ENCODE measurements at regions not wholly inside any gene's neighbourhood (a gene's known extent, or its start where the extent isn't known, plus 50 kb on each side); places are given as distances from the start of the nearest gene placed in this dataset.

- BruUV-seq (replicated peaks), result no TSS peak
- Mint-ChIP-seq H3K4me1 (ENCODE audit: low read depth, unreplicated experiment) (no peaks in the 10 kb centered on the region), H3K27ac (ENCODE audit: unreplicated experiment) (no peak overlapping the region), H3K36me3 (ENCODE audit: insufficient read depth, unreplicated experiment) (no peaks in the 10 kb centered on the region), H3K27me3 (ENCODE audit: unreplicated experiment) (no peaks in the 10 kb centered on the region), H3K9me3 (ENCODE audit: low read depth, unreplicated experiment) (peaks cover 12% of the 10 kb centered on the region), H3K4me3 (ENCODE audit: low read depth, unreplicated experiment) (no peak overlapping the region)
- no peak for DNase-seq
- CTCF ChIA-PET, result no interaction called here
- intact Hi-C loops (cut with micrococcal nuclease; ENCODE audit: unreplicated experiment), result no loop called here
- TF ChIP-seq CTCF (IDR thresholded peaks at IDR 0.05; ENCODE audit: unreplicated experiment), result no peak
Measured at GRCh38 chr4:189502841-189503435, 437.7 kb upstream of the FRG1 start.

- H3K4me1 Mint-ChIP-seq (ENCODE audit: low read depth, unreplicated experiment), result no peaks in the 10 kb centered on the region
- H3K27me3 Mint-ChIP-seq (ENCODE audit: unreplicated experiment), result no peaks in the 10 kb centered on the region
- no peak overlapping the region for H3K27ac Mint-ChIP-seq (ENCODE audit: unreplicated experiment)
- DNase-seq, result no peak
- H3K36me3 Mint-ChIP-seq (ENCODE audit: insufficient read depth, unreplicated experiment), result no peaks in the 10 kb centered on the region
- no peak for TF ChIP-seq CTCF (IDR thresholded peaks at IDR 0.05; ENCODE audit: unreplicated experiment)
- CTCF ChIA-PET, result no interaction called here
- intact Hi-C loops (cut with micrococcal nuclease; ENCODE audit: unreplicated experiment), result no loop called here
- no peak overlapping the region for H3K4me3 Mint-ChIP-seq (ENCODE audit: low read depth, unreplicated experiment)
- H3K9me3 Mint-ChIP-seq (ENCODE audit: low read depth, unreplicated experiment), result peaks cover 12% of the 10 kb centered on the region
- no TSS peak for BruUV-seq (replicated peaks)
Measured at GRCh38 chr4:189504220-189504619, 436.5 kb upstream of the FRG1 start.

- no TSS peak for BruUV-seq (replicated peaks)
- no peaks in the 10 kb centered on the region for H3K4me1 Mint-ChIP-seq (ENCODE audit: low read depth, unreplicated experiment)
- peaks cover 17% of the 10 kb centered on the region for H3K9me3 Mint-ChIP-seq (ENCODE audit: low read depth, unreplicated experiment)
- DNase-seq, result no peak
- no peak overlapping the region for H3K27ac Mint-ChIP-seq (ENCODE audit: unreplicated experiment)
- no peak overlapping the region for H3K4me3 Mint-ChIP-seq (ENCODE audit: low read depth, unreplicated experiment)
- TF ChIP-seq CTCF (IDR thresholded peaks at IDR 0.05; ENCODE audit: unreplicated experiment), result no peak
- H3K27me3 Mint-ChIP-seq (ENCODE audit: unreplicated experiment), result no peaks in the 10 kb centered on the region
- CTCF ChIA-PET, result no interaction called here
- intact Hi-C loops (cut with micrococcal nuclease; ENCODE audit: unreplicated experiment), result no loop called here
- no peaks in the 10 kb centered on the region for H3K36me3 Mint-ChIP-seq (ENCODE audit: insufficient read depth, unreplicated experiment)
Measured at GRCh38 chr4:189505380-189505779, 435.3 kb upstream of the FRG1 start.

GRCh38 chr4:189506080-189506479 is 434.6 kb upstream of the FRG1 start:
- no peak overlapping the region for H3K27ac Mint-ChIP-seq (ENCODE audit: unreplicated experiment)
- no TSS peak for BruUV-seq (replicated peaks)
- peaks cover 17% of the 10 kb centered on the region for H3K9me3 Mint-ChIP-seq (ENCODE audit: low read depth, unreplicated experiment)
- CTCF ChIA-PET, result no interaction called here
- H3K27me3 Mint-ChIP-seq (ENCODE audit: unreplicated experiment), result no peaks in the 10 kb centered on the region
- no peaks in the 10 kb centered on the region for H3K36me3 Mint-ChIP-seq (ENCODE audit: insufficient read depth, unreplicated experiment)
- H3K4me3 Mint-ChIP-seq (ENCODE audit: low read depth, unreplicated experiment), result no peak overlapping the region
- no peak for TF ChIP-seq CTCF (IDR thresholded peaks at IDR 0.05; ENCODE audit: unreplicated experiment)
- DNase-seq, result no peak
- no peaks in the 10 kb centered on the region for H3K4me1 Mint-ChIP-seq (ENCODE audit: low read depth, unreplicated experiment)
- intact Hi-C loops (cut with micrococcal nuclease; ENCODE audit: unreplicated experiment), result no loop called here
